Bronchial epithelial cell (primary cell): ENCODE measurements at regions not wholly inside any gene's neighbourhood (a gene's known extent, or its start where the extent isn't known, plus 50 kb on each side); places are given as distances from the start of the nearest gene placed in this dataset.
A peak's percentile ranks its signal among the peaks of the same experiment; 100 is the strongest.

Source experiments
- DNase-seq: peaks from one replicate; pipeline ENCODE4 v3.0.0-alpha.2; 2010; ENCODE audit warnings: low read depth
- FAIRE-seq: peaks from 2 replicates; lab custom pipeline; 2011; peaks lifted over from hg19 to GRCh38; lab: Jason Lieb, UNC
- H3K27me3 ChIP-seq: 2 replicates; pipeline ENCODE4 v1.5.1; 2011; ENCODE audit warnings: low read length; ENCODE audit not compliant: control insufficient read depth, insufficient read depth
- H3K36me3 ChIP-seq: 2 replicates; pipeline ENCODE4 v1.5.1; 2011; ENCODE audit warnings: low read length; ENCODE audit not compliant: control insufficient read depth, insufficient read depth
- H3K4me3 ChIP-seq: 2 replicates; pipeline ENCODE4 v1.5.1; 2011; ENCODE audit warnings: mild to moderate bottlenecking, low read depth, low read length, control low read depth
- CTCF ChIP-seq: IDR thresholded peaks from 2 replicates; pipeline ENCODE4 v1.5.1; 2011; ENCODE audit warnings: mild to moderate bottlenecking, moderate library complexity, low read length, control low read depth, inconsistent platforms; ENCODE audit not compliant: insufficient read depth, severe bottlenecking

- DNase-seq = peak; percentile 35
- H3K27me3 ChIP-seq = no peaks in the 10 kb centered on the region
- FAIRE-seq = peak; percentile 18
- no peaks in the 10 kb centered on the region for H3K36me3 ChIP-seq
- no peak for TF ChIP-seq CTCF
- no peak overlapping the region for H3K4me3 ChIP-seq
Observed at GRCh38 chr10:114762811-114763210, 58.8 kb upstream of the FHIP2A start.

DNA sequence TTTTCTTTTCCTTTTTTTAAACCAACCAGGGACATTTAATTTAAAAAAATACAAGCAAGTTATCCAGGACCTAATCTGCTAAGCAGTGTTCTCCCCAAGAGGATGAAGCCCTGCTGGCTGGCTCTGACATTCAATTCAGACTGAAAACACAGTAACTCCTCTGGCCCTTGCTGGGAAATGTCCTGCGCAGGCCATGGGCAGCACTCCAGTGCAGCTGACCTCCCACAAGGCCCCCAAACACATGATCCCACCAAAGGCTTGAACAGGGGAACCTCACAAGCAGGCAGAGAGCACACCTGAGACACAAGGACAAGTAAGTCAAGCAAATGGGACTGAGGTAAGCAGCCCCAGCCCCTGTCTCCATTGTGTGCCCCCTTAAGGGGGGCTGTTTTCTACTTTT lies 56.9 kb upstream of the FHIP2A start:
- no peak for FAIRE-seq
- Histone ChIP-seq H3K36me3 (no peaks in the 10 kb centered on the region), H3K4me3 (no peak overlapping the region), H3K27me3 (no peaks in the 10 kb centered on the region)
- no peak for TF ChIP-seq CTCF
- no peak for DNase-seq

- H3K36me3 ChIP-seq = no peaks in the 10 kb centered on the region
- no peaks in the 10 kb centered on the region for H3K27me3 ChIP-seq
- FAIRE-seq (no peak), DNase-seq (no peak)
- TF ChIP-seq CTCF = no peak
- H3K4me3 ChIP-seq = no peak overlapping the region
Observed at GRCh38 chr10:114766470-114766869, 55.1 kb upstream of the FHIP2A start.

GRCh38 chr10:114767101-114767985 lies 54.2 kb upstream of the FHIP2A start:
- FAIRE-seq (no peak), DNase-seq (peak; percentile 58)
- Histone ChIP-seq H3K36me3 (no peaks in the 10 kb centered on the region), H3K4me3 (peak overlapping the region; percentile 65), H3K27me3 (no peaks in the 10 kb centered on the region)
- no peak for TF ChIP-seq CTCF

DNA sequence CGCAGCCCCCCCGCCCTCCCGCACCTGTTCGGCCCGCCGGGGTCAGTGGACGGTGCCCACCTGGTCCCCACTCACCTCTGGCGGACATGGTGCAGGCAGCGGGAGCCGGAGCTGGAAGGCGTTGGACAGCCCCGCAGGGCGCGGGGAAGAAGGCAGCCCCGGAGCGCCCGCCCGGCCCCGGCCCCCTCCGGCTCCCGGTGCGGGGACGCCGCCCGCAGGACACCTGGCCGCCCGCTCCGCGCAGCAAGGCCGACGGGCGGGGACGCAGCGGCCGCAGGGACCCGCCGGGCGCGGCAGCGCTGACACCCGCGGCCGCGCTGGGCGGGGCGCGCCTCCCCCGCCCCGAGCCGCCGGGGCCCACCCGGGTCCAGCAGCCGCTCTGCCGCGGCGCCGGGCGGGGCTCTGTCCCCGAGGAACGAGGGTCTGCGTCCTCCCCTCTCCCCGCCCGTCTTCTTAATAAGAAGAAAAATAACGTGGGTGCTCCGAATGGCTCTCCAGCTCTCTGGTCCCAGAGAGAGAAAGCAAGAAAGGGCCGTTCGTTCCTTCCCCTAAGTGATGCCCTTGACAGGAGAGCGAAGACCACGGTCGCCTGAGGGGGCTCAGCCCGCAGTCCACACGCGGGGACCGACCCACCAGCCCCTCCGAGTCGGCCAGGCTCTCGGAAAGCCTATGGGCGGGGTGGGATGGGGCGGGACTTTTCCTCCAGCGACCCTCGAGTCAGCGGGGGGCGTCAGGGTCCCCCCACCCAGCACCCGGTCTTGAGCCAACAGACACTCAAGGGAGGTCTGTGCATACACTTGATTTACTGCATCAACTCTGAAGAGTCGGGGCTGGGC lies 53.4 kb upstream of the FHIP2A start:
- Histone ChIP-seq H3K27me3 (no peaks in the 10 kb centered on the region), H3K36me3 (no peaks in the 10 kb centered on the region), H3K4me3 (peak overlapping the region; percentile 65)
- FAIRE-seq (no peak), DNase-seq (no peak)
- TF ChIP-seq CTCF = no peak
